HG03175 (cell line): ENCODE measurements at regions not wholly inside any gene's neighbourhood (a gene's known extent, or its start where the extent isn't known, plus 50 kb on each side); places are given as distances from the start of the nearest gene placed in this dataset.

Experiments
- ATAC-seq: cut with Tn5 transposase; IDR thresholded peaks from one replicate; pipeline ENCODE4 v1.9.1; 2021; ENCODE audit warnings: mild to moderate bottlenecking, moderate library complexity; ENCODE audit not compliant: unreplicated experiment

- no peak for ATAC-seq
Measured at GRCh38 chr1:208874915-208875314, 630.7 kb upstream of the PLXNA2 start.

GRCh38 chr1:208879022-208879421 is 634.8 kb upstream of the PLXNA2 start:
- ATAC-seq = no peak

GRCh38 chr1:208880433-208881100 is 636.4 kb upstream of the PLXNA2 start:
- no peak for ATAC-seq

GRCh38 chr1:208885060-208885459 is 640.9 kb upstream of the PLXNA2 start:
- no peak for ATAC-seq

- ATAC-seq = no peak
Measured at GRCh38 chr1:208885650-208886049, 641.5 kb upstream of the PLXNA2 start.

DNA sequence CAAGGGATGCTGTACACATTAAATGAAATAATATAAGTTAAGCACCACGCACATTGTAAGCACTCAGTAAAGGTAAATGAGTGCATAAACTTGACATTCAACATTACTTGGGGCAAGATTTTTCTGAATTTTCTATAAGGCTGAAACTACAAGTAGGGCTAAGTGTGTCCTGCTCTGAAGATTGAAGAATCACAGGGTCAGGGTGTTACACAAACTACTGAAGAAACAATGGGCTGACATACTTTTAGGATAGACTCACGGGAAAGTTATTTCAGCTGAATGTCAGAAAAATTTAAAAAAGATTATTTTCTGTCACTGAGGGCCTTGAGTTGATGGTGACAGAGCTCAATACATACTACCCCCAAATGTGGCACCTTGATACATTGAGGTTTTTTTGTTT is 644.2 kb upstream of the PLXNA2 start:
- no peak for ATAC-seq

DNA sequence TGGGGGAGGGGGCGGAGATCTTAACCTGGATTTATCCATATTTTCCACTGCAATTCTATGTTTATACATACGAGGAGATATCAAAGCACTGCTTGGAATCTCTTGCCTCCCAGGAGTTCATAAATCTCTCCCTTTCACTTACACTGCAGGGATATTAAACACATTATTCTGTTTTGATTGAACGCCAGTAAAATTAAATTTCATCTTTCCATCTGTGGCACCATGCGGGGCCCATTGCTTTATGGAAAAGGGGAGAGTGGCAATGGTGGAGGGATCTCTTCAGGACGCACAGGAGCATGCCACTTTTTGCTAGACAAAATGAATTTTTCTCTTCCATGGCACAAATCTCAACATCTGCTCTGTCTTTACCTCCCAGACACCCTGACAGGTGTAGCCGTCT is 648.0 kb upstream of the PLXNA2 start:
- no peak for ATAC-seq

GRCh38 chr1:208893251-208893650 is 649.1 kb upstream of the PLXNA2 start:
- ATAC-seq = no peak

DNA sequence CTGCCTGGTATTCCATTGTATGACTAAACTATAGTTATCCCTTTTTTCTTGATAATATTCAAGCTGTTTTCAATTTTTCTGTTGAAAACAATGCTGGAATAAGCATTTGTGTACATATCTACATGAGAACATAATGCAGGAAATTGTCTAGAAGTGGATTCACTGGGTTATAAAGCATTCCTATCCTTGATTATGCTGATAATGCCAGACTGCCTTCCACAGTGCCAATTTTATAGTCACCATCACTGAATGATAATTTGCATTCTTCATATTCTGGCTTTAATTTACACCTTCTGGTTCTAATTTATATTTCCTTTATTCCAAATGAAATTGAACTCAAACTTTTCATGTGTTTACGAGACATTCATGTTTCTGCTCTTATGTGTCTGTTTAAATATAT is 651.0 kb upstream of the PLXNA2 start:
- ATAC-seq = no peak

DNA sequence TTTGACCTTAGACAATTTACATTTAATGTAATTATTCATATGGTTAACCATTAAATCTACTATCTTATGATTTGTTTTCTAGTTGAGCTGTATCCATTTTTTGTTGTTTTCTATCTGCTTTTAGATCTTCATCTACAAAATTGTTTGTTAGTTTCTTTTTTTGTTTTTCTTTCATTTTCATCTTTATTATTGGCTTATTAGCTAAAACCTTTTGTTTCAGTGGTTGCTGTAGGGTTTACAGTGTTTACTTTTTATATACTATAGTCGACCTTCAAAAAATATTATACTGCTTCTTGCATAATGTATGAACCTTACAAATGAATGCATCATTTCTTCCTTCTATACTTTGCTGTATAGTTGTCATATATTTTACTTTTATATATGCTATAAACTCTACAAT is 651.6 kb upstream of the PLXNA2 start:
- no peak for ATAC-seq

GRCh38 chr1:208896768-208897167 is 652.6 kb upstream of the PLXNA2 start:
- no peak for ATAC-seq

DNA sequence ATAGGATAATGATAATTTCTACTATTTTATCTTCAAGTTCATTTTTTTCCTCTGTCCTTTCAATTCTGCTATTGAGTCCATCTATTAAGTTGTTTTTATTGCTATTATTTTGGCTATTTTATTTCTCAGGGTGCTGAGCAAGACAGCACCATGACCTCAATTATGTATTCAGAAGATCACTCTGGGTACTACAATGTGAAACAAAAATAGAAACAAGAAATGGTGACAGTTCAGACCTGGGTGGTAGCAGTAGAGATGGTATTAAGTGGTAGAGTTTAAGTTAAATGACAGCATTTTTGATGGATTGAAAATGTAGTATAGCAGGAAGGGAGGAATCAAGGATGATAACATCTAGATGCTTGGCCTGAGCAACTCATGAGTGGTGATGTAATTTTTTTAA is 655.3 kb upstream of the PLXNA2 start:
- ATAC-seq = no peak

DNA sequence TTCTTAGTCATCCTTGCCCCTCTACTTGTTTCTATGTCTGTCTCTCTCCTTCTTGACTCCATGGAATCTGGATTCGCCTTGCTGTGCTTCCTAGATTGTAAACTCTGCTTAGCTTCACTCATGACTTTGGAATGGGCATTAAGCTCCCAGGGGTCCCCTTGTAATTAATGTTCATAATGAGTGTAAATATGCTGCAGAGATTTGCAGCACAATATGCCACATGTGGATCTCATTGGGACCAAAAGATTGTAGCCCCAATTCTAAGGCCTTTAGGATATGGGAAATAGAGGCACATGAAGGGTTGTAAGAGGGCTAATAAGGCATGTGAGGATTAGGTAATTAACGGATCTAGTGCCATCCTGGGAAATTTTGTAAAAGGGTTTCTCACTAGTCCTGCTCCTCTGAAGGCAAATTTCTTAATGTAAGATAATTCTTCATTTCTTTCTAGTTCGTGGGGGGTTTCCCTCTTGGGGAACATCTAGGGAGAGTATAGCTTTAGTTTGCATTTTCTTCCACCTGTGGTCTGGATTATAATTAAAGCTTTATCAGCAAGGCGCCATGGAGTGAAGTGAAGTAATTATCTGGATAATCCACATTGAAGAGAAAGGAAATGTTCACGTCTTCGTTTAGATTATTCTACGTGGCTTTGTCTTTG is 659.2 kb upstream of the PLXNA2 start:
- ATAC-seq = no peak

DNA sequence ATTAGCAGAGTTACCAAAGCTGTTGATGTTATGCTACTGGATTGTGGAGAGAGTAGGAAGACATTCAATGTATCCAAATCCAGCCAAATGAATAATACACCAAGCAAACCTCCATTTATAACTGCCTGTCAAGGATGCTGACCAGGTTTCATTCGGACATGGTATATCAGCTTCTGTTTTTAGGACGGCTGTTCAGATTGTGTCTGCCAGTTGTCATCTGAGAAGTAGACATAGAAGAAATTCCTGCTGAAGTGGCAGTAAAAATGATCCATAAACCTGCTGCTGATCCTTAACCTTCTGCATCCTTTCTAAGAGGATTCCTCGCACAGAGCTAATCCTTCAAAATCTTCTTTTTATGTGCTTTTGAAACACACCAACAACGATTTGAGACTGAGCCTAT is 663.6 kb upstream of the PLXNA2 start:
- no peak for ATAC-seq

- ATAC-seq = no peak
Measured at GRCh38 chr1:208909011-208909984, 665.1 kb upstream of the PLXNA2 start.

DNA sequence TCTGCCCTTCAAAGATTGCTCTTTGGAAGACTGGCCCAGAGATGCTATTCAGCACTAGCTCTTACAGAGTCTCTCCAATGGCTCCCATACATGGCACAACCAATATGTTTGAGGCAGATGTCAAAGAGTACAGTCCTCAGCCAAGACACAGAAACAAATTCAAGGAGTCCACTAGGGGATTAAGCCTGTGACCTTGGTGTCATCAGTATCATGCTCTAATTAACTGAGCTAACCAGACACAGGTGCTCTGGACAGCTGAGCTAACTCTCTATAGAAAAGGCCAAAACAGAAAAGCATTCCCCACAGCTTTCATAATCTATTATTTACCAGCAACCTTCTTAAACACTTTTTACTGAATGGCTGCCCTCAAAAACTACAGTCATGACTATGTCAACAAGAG is 666.0 kb upstream of the PLXNA2 start:
- ATAC-seq = no peak

DNA sequence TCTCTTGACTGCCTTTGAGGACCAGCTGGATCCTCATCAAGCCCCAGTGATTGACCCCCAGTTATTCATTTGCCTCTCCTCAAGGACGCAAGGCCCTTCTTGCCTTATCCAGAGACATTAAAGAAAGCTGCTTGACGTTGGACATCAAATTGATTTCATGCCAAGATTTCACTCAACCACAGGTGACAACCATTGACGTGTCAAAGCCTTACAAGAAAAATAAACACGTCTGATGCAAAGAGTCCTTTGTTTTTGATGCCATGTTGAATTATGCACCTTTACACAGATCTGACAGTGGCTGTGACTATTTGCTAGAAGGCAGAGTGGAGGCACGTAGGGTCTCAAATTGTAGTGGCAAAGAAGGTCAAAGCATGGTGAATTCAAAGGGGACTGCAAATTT is 666.2 kb upstream of the CAMK1G start:
- ATAC-seq = no peak

GRCh38 chr1:208917723-208918122 is 665.8 kb upstream of the CAMK1G start:
- ATAC-seq = no peak

GRCh38 chr1:208918160-208918559 is 665.4 kb upstream of the CAMK1G start:
- no peak for ATAC-seq

- ATAC-seq = no peak
Measured at GRCh38 chr1:208919371-208919770, 664.1 kb upstream of the CAMK1G start.

GRCh38 chr1:208921259-208921658 is 662.3 kb upstream of the CAMK1G start:
- no peak for ATAC-seq

GRCh38 chr1:208923456-208923855 is 660.1 kb upstream of the CAMK1G start:
- ATAC-seq = no peak
